ENCODE measurements at regions not wholly inside any gene's neighbourhood (a gene's known extent, or its start where the extent isn't known, plus 50 kb on each side); places are given as distances from the start of the nearest gene placed in this dataset.
"Not testable (repeated sequence)": the region's sequence is repeated elsewhere in the genome, so short reads cannot be mapped to it uniquely, and the experiment has no call there.

- no peak overlapping the region for H3K27ac ChIP-seq (replicated peaks in 1 of 4)
- TF ChIP-seq CTCF (IDR thresholded peaks at IDR 0.05) (no peak), POLR2AphosphoS5 (IDR thresholded peaks at IDR 0.05) (no peak)
- H3K4me3 ChIP-seq = no peak overlapping the region
- intact Hi-C loops (cut with DNase I) = no loop called here
- no peaks in the 10 kb centered on the region for H3K36me3 ChIP-seq
- WGBS = 100% methylated on average over 1 of the region's 1 CpG
- no peak for DNase-seq (ENCODE audit: extremely low spot score)
- no peaks in the 10 kb centered on the region for H3K4me1 ChIP-seq
- no peaks in the 10 kb centered on the region for H3K27me3 ChIP-seq
- H3K9me3 ChIP-seq = peaks cover 0 to 6% (median 0%) of the 10 kb centered on the region in 4 donors
Measured at GRCh38 chr2:40020997-40021396, 241.9 kb upstream of the THUMPD2 start.

GRCh38 chr2:40016151-40016885, 237.3 kb upstream of the THUMPD2 start:
- Histone ChIP-seq H3K27ac (replicated peaks in 1 of 4) (no peak overlapping the region), H3K4me1 (no peaks in the 10 kb centered on the region), H3K4me3 (no peak overlapping the region), H3K27me3 (no peaks in the 10 kb centered on the region), H3K9me3 (peaks cover 0 to 5% (median 0%) of the 10 kb centered on the region in 4 donors), H3K36me3 (no peaks in the 10 kb centered on the region)
- 45% methylated on average over 1 of the region's 1 CpG for WGBS
- TF ChIP-seq POLR2A (IDR thresholded peaks at IDR 0.05; ENCODE audit: low read depth) (no peak), CTCF (IDR thresholded peaks at IDR 0.05) (no peak), EP300 (IDR thresholded peaks at IDR 0.05) (no peak), POLR2AphosphoS5 (IDR thresholded peaks at IDR 0.05) (no peak)
- intact Hi-C loops (cut with DNase I) = no loop called here
- no peak for DNase-seq (ENCODE audit: extremely low spot score)

- H3K27ac ChIP-seq (replicated peaks in 1 of 4); H3K9me3 ChIP-seq; H3K4me3 ChIP-seq; DNase-seq (ENCODE audit: extremely low spot score); H3K4me1 ChIP-seq; H3K27me3 ChIP-seq; H3K36me3 ChIP-seq; intact Hi-C loops (cut with DNase I): not testable (repeated sequence)
- WGBS = 96% methylated on average over 11 of the region's 17 CpGs
Measured at GRCh38 chr2:40013962-40014361, 234.9 kb upstream of the THUMPD2 start.

- H3K27ac ChIP-seq (replicated peaks in 1 of 4) = no peak overlapping the region
- 52% methylated on average over 1 of the region's 1 CpG for WGBS
- DNase-seq (ENCODE audit: extremely low spot score) = no peak
- H3K4me3 ChIP-seq = no peak overlapping the region
- no peaks in the 10 kb centered on the region for H3K27me3 ChIP-seq
- no peaks in the 10 kb centered on the region for H3K4me1 ChIP-seq
- no peak for TF ChIP-seq CTCF (IDR thresholded peaks at IDR 0.05)
- TF ChIP-seq EP300 (IDR thresholded peaks at IDR 0.05) = no peak
- no peak for TF ChIP-seq POLR2AphosphoS5 (IDR thresholded peaks at IDR 0.05)
- TF ChIP-seq POLR2A (IDR thresholded peaks at IDR 0.05; ENCODE audit: low read depth) = no peak
- no peaks in the 10 kb centered on the region for H3K9me3 ChIP-seq
- H3K36me3 ChIP-seq = no peaks in the 10 kb centered on the region
- intact Hi-C loops (cut with DNase I) = no loop called here
Measured at GRCh38 chr2:40004336-40004735, 225.3 kb upstream of the THUMPD2 start.

- 93% methylated on average over 3 of the region's 3 CpGs for WGBS
- Histone ChIP-seq H3K27ac (replicated peaks in 1 of 4) (no peak overlapping the region), H3K36me3 (no peaks in the 10 kb centered on the region), H3K9me3 (no peaks in the 10 kb centered on the region), H3K4me1 (no peaks in the 10 kb centered on the region), H3K27me3 (no peaks in the 10 kb centered on the region), H3K4me3 (no peak overlapping the region)
- DNase-seq (ENCODE audit: extremely low spot score) = no peak
- no peak for TF ChIP-seq POLR2A (IDR thresholded peaks at IDR 0.05; ENCODE audit: low read depth)
- TF ChIP-seq POLR2AphosphoS5 (IDR thresholded peaks at IDR 0.05) = no peak
- TF ChIP-seq EP300 (IDR thresholded peaks at IDR 0.05) = no peak
- no peak for TF ChIP-seq CTCF (IDR thresholded peaks at IDR 0.05)
- intact Hi-C loops (cut with DNase I) = no loop called here
Measured at GRCh38 chr2:40002339-40002738, 223.3 kb upstream of the THUMPD2 start.

Data from esophagus muscularis mucosa (tissue), 4 donors.